ENCODE measurements at regions not wholly inside any gene's neighbourhood (a gene's known extent, or its start where the extent isn't known, plus 50 kb on each side); places are given as distances from the start of the nearest gene placed in this dataset.

DNA sequence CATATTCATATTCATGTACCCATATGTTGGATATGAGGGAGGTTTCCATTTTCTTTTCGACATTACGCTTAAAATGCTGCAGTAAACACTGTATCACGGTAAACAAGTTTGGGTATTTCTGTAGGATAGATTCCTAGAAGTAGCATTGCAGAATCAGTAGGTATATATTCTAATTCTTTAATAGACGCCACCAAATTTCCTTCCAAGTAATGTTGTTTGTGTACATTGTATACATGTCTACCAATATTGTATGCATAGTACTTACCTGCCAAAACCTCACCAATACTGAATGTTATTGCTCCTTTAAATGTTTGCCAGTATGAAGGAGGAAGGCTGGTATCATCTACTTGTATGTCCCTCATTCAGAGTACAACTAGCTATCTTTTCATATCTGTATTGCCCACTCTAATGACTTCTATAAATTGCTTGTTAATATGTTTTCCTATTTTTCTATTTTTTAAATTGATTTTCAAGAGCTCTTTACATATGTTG, 56.1 kb upstream of the ZNF536 start:
- ATAC-seq (ENCODE audit: low read depth): no peak
- H3K4me1 ChIP-seq (ENCODE audit: insufficient read depth, poor library complexity, severe bottlenecking): no peaks in the 10 kb centered on the region
- no peaks in the 10 kb centered on the region for H3K27me3 ChIP-seq (ENCODE audit: insufficient read depth, poor library complexity, severe bottlenecking)
- H3K36me3 ChIP-seq (ENCODE audit: low read depth): no peaks in the 10 kb centered on the region
- TF ChIP-seq, protein P1, sequence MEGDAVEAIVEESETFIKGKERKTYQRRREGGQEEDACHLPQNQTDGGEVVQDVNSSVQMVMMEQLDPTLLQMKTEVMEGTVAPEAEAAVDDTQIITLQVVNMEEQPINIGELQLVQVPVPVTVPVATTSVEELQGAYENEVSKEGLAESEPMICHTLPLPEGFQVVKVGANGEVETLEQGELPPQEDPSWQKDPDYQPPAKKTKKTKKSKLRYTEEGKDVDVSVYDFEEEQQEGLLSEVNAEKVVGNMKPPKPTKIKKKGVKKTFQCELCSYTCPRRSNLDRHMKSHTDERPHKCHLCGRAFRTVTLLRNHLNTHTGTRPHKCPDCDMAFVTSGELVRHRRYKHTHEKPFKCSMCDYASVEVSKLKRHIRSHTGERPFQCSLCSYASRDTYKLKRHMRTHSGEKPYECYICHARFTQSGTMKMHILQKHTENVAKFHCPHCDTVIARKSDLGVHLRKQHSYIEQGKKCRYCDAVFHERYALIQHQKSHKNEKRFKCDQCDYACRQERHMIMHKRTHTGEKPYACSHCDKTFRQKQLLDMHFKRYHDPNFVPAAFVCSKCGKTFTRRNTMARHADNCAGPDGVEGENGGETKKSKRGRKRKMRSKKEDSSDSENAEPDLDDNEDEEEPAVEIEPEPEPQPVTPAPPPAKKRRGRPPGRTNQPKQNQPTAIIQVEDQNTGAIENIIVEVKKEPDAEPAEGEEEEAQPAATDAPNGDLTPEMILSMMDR (IDR thresholded peaks at IDR 0.05; ENCODE audit: poor library complexity, severe bottlenecking): no peak
- no peak overlapping the region for H3K4me3 ChIP-seq (ENCODE audit: severe bottlenecking)
- no peaks in the 10 kb centered on the region for H3K9me3 ChIP-seq (ENCODE audit: severe bottlenecking)
- no peak for DNase-seq (ENCODE audit: low spot score)
- H3K27ac ChIP-seq (ENCODE audit: poor library complexity, severe bottlenecking): no peak overlapping the region

- Histone ChIP-seq H3K9me3 (ENCODE audit: severe bottlenecking) (no peaks in the 10 kb centered on the region), H3K27me3 (ENCODE audit: insufficient read depth, poor library complexity, severe bottlenecking) (no peaks in the 10 kb centered on the region), H3K4me1 (ENCODE audit: insufficient read depth, poor library complexity, severe bottlenecking) (no peaks in the 10 kb centered on the region), H3K36me3 (ENCODE audit: low read depth) (no peaks in the 10 kb centered on the region), H3K4me3 (ENCODE audit: severe bottlenecking) (no peak overlapping the region), H3K27ac (ENCODE audit: poor library complexity, severe bottlenecking) (no peak overlapping the region)
- DNase-seq (ENCODE audit: low spot score): no peak
- no peak for ATAC-seq (ENCODE audit: low read depth)
- TF ChIP-seq, protein P1 (IDR thresholded peaks at IDR 0.05; ENCODE audit: poor library complexity, severe bottlenecking): no peak
Observed at GRCh38 chr19:30316560-30317106, 55.6 kb upstream of the ZNF536 start.

DNA sequence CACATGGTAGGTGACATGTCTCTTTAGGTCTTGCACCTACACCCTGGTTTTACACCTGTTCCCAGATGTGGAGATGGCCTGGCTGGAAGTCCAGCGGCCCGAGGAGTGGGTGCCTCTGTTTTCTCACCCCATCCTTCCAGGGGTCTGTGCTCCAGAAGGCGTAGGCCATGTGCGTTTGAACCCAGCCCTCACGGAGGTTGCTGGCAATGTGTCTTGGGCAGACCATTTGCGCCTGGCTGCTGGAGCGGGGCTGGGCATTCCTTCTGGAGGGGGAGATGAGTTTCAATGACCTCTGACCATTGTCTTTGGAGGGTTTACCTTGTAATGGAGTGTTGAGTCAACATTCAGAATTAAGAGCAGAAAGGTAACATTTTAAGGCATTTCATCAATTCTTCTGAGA, 54.8 kb upstream of the ZNF536 start:
- ATAC-seq (ENCODE audit: low read depth): no peak
- TF ChIP-seq, protein P1 (IDR thresholded peaks at IDR 0.05; ENCODE audit: poor library complexity, severe bottlenecking): no peak
- no peaks in the 10 kb centered on the region for H3K9me3 ChIP-seq (ENCODE audit: severe bottlenecking)
- no peaks in the 10 kb centered on the region for H3K36me3 ChIP-seq (ENCODE audit: low read depth)
- H3K27ac ChIP-seq (ENCODE audit: poor library complexity, severe bottlenecking): no peak overlapping the region
- no peaks in the 10 kb centered on the region for H3K4me1 ChIP-seq (ENCODE audit: insufficient read depth, poor library complexity, severe bottlenecking)
- DNase-seq (ENCODE audit: low spot score): no peak
- H3K4me3 ChIP-seq (ENCODE audit: severe bottlenecking): no peak overlapping the region
- no peaks in the 10 kb centered on the region for H3K27me3 ChIP-seq (ENCODE audit: insufficient read depth, poor library complexity, severe bottlenecking)

- Histone ChIP-seq H3K27me3 (ENCODE audit: insufficient read depth, poor library complexity, severe bottlenecking) (no peaks in the 10 kb centered on the region), H3K36me3 (ENCODE audit: low read depth) (no peaks in the 10 kb centered on the region), H3K4me1 (ENCODE audit: insufficient read depth, poor library complexity, severe bottlenecking) (no peaks in the 10 kb centered on the region), H3K27ac (ENCODE audit: poor library complexity, severe bottlenecking) (no peak overlapping the region), H3K9me3 (ENCODE audit: severe bottlenecking) (no peaks in the 10 kb centered on the region), H3K4me3 (ENCODE audit: severe bottlenecking) (no peak overlapping the region)
- DNase-seq (ENCODE audit: low spot score) (no peak), ATAC-seq (ENCODE audit: low read depth) (no peak)
- TF ChIP-seq, protein P1 (IDR thresholded peaks at IDR 0.05; ENCODE audit: poor library complexity, severe bottlenecking): no peak
Observed at GRCh38 chr19:30318261-30318660, 53.9 kb upstream of the ZNF536 start.

- Histone ChIP-seq H3K4me1 (ENCODE audit: insufficient read depth, poor library complexity, severe bottlenecking) (no peaks in the 10 kb centered on the region), H3K27ac (ENCODE audit: poor library complexity, severe bottlenecking) (no peak overlapping the region), H3K4me3 (ENCODE audit: severe bottlenecking) (no peak overlapping the region), H3K27me3 (ENCODE audit: insufficient read depth, poor library complexity, severe bottlenecking) (no peaks in the 10 kb centered on the region), H3K9me3 (ENCODE audit: severe bottlenecking) (no peaks in the 10 kb centered on the region), H3K36me3 (ENCODE audit: low read depth) (no peaks in the 10 kb centered on the region)
- ATAC-seq (ENCODE audit: low read depth): no peak
- TF ChIP-seq, protein P1 (IDR thresholded peaks at IDR 0.05; ENCODE audit: poor library complexity, severe bottlenecking): no peak
- DNase-seq (ENCODE audit: low spot score): no peak
Observed at GRCh38 chr19:30318936-30319335, 53.2 kb upstream of the ZNF536 start.

All from RWPE2 (cell line).